H9 (cell line): ENCODE measurements at regions not wholly inside any gene's neighbourhood (a gene's known extent, or its start where the extent isn't known, plus 50 kb on each side); places are given as distances from the start of the nearest gene placed in this dataset.

Experiments
- DNase-seq: peaks from one replicate; pipeline ENCODE4 v3.0.0-alpha.2; 2017
- H2AFZ ChIP-seq: one replicate; pipeline ENCODE4 v1.6.1; 2013; ENCODE audit warnings: mild to moderate bottlenecking, low read length, control low read depth, moderate library complexity
- H2AK5ac ChIP-seq: 2 replicates; pipeline ENCODE4 v1.6.1; 2013; ENCODE audit warnings: low read length, control low read depth, mixed read lengths; ENCODE audit not compliant: insufficient read length
- H2BK120ac ChIP-seq: one replicate; pipeline ENCODE4 v1.6.1; 2013; ENCODE audit warnings: low read depth, mild to moderate bottlenecking, low read length, control low read depth, inconsistent platforms; ENCODE audit not compliant: poor library complexity, severe bottlenecking
- H2BK12ac ChIP-seq: 2 replicates; pipeline ENCODE4 v1.6.1; 2013; ENCODE audit warnings: low read length, control low read depth, mixed read lengths, low read depth; ENCODE audit not compliant: insufficient read length
- H2BK15ac ChIP-seq: 2 replicates; pipeline ENCODE4 v1.6.1; 2013; ENCODE audit warnings: low read depth, low read length, control low read depth
- H2BK20ac ChIP-seq: one replicate; pipeline ENCODE4 v1.6.1; 2013; ENCODE audit warnings: low read depth, mild to moderate bottlenecking, low read length, control low read depth, inconsistent platforms; ENCODE audit not compliant: poor library complexity, severe bottlenecking
- H2BK5ac ChIP-seq: 2 replicates; pipeline ENCODE4 v1.6.1; 2013; ENCODE audit warnings: low read length, control low read depth, mixed read lengths; ENCODE audit not compliant: insufficient read length
- H3K14ac ChIP-seq: 2 replicates; pipeline ENCODE4 v1.6.1; 2013; ENCODE audit warnings: low read length, control low read depth; ENCODE audit not compliant: insufficient read depth
- H3K18ac ChIP-seq: 2 replicates; pipeline ENCODE4 v1.6.1; 2013; ENCODE audit warnings: low read depth, mild to moderate bottlenecking, mixed read lengths, low read length, control low read depth; ENCODE audit not compliant: insufficient read length
- H3K23ac ChIP-seq: 2 replicates; pipeline ENCODE4 v1.6.1; 2013; ENCODE audit warnings: low read length, control low read depth, mixed read lengths, low read depth; ENCODE audit not compliant: insufficient read length
- H3K23me2 ChIP-seq: 2 replicates; pipeline ENCODE4 v1.6.1; 2013; ENCODE audit warnings: low read depth, mild to moderate bottlenecking, mixed read lengths, low read length, control low read depth; ENCODE audit not compliant: insufficient read length, poor library complexity, severe bottlenecking
- H3K27ac ChIP-seq: 2 replicates; pipeline ENCODE4 v1.5.1; 2013; ENCODE audit warnings: low read length, control low read depth, mixed read lengths, low read depth; ENCODE audit not compliant: insufficient read length
- H3K27me3 ChIP-seq: 2 replicates; pipeline ENCODE4 v1.6.1; 2013; ENCODE audit warnings: low read length, control low read depth, inconsistent platforms; ENCODE audit not compliant: insufficient read depth
- H3K4ac ChIP-seq: 2 replicates; pipeline ENCODE4 v1.6.1; 2013; ENCODE audit warnings: low read depth, mild to moderate bottlenecking, control low read depth, inconsistent platforms, low read length, moderate library complexity
- H3K4me1 ChIP-seq: 2 replicates; pipeline ENCODE4 v1.6.1; 2013; ENCODE audit warnings: low read length, control low read depth, inconsistent platforms; ENCODE audit not compliant: insufficient read depth
- H3K4me2 ChIP-seq: 2 replicates; pipeline ENCODE4 v1.6.1; 2013; ENCODE audit warnings: low read length, control low read depth, mixed read lengths; ENCODE audit not compliant: insufficient read length, insufficient read depth
- H3K56ac ChIP-seq: 2 replicates; pipeline ENCODE4 v1.6.1; 2013; ENCODE audit warnings: low read depth, mild to moderate bottlenecking, mixed read lengths, low read length, control low read depth; ENCODE audit not compliant: insufficient read length
- H3K79me1 ChIP-seq: 2 replicates; pipeline ENCODE4 v1.6.1; 2013; ENCODE audit warnings: low read depth, mild to moderate bottlenecking, moderate library complexity, low read length, control low read depth, inconsistent platforms; ENCODE audit not compliant: insufficient read depth, poor library complexity, severe bottlenecking
- H3K79me2 ChIP-seq: 2 replicates; pipeline ENCODE4 v1.6.1; 2013; ENCODE audit warnings: low read length, control low read depth, inconsistent platforms; ENCODE audit not compliant: insufficient read depth
- H3K9ac ChIP-seq: 2 replicates; pipeline ENCODE4 v1.6.1; 2013; ENCODE audit warnings: low read length, control low read depth, mixed read lengths; ENCODE audit not compliant: insufficient read length; ENCODE audit errors: extremely low read depth
- H3K9me3 ChIP-seq: one replicate; pipeline ENCODE4 v1.6.1; 2013; ENCODE audit warnings: low read depth, low read length, inconsistent platforms; ENCODE audit not compliant: control insufficient read depth
- H3T11ph ChIP-seq: one replicate; pipeline ENCODE4 v1.6.1; 2013; ENCODE audit warnings: mild to moderate bottlenecking, low read length, control low read depth, inconsistent platforms
- H4K20me1 ChIP-seq: one replicate; pipeline ENCODE4 v1.6.1; 2013; ENCODE audit not compliant: control insufficient read depth, insufficient read length, insufficient read depth
- H4K5ac ChIP-seq: 2 replicates; pipeline ENCODE4 v1.6.1; 2013; ENCODE audit warnings: low read depth, mild to moderate bottlenecking, mixed read lengths, low read length, control low read depth; ENCODE audit not compliant: insufficient read length
- H4K8ac ChIP-seq: replicated peaks from 2 replicates; pipeline ENCODE4 v1.6.1; 2013; ENCODE audit warnings: low read length, control low read depth, mixed read lengths, low read depth; ENCODE audit not compliant: insufficient read length
- H4K91ac ChIP-seq: 2 replicates; pipeline ENCODE4 v1.6.1; 2013; ENCODE audit warnings: low read depth, mild to moderate bottlenecking, moderate library complexity, mixed read lengths, low read length, control low read depth; ENCODE audit not compliant: insufficient read length
- H3K27ac Mint-ChIP-seq, 3 experiments: 2 replicates in 2 of 3; 3 replicates in 1 of 3; pipeline ENCODE4 v1.8.0; 2020 to 2021; ENCODE audit warnings: mixed read lengths in 3 of 3, mild to moderate bottlenecking in 1 of 3, moderate library complexity in 1 of 3
- H3K27me3 Mint-ChIP-seq: 2 replicates; pipeline ENCODE4 v1.8.0; 2021; ENCODE audit warnings: low read depth, mild to moderate bottlenecking, moderate library complexity, mixed read lengths
- H3K36me3 Mint-ChIP-seq, 3 experiments: 2 replicates in 2 of 3; 3 replicates in 1 of 3; pipeline ENCODE4 v1.8.0; 2020 to 2021; ENCODE audit warnings: low read depth in 3 of 3, mixed read lengths in 3 of 3; ENCODE audit not compliant: insufficient read depth in 1 of 3
- H3K4me1 Mint-ChIP-seq, 2 experiments: 2 replicates each; pipeline ENCODE4 v1.8.0; 2020; ENCODE audit warnings: mixed read lengths in 2 of 2
- H3K4me3 Mint-ChIP-seq, 2 experiments: 2 replicates in 1 of 2; 3 replicates in 1 of 2; pipeline ENCODE4 v1.8.0; 2020 to 2021; ENCODE audit warnings: mild to moderate bottlenecking in 2 of 2, mixed read lengths in 2 of 2, moderate library complexity in 1 of 2
- H3K9me3 Mint-ChIP-seq, 2 experiments: 2 replicates in 1 of 2; 3 replicates in 1 of 2; pipeline ENCODE4 v1.8.0; 2020; ENCODE audit warnings: mild to moderate bottlenecking in 2 of 2, mixed read lengths in 2 of 2, moderate library complexity in 1 of 2
- CTCF ChIP-seq: fragments of 200-600 bp; sonication (generic); conservative IDR thresholded peaks from 3 replicates; pipeline ENCODE4 v1.8.0; 2021; ENCODE audit warnings: antibody characterized with exemption, mild to moderate bottlenecking
- WGBS: extraction: QIAGEN DNeasy Blood & Tissue Kit; methylation state at CpG from one replicate; pipeline ENCODE4 v1.1.7; 2013; ENCODE audit warnings: missing lambda C conversion rate, low lambda C conversion rate, mixed read lengths; ENCODE audit not compliant: insufficient read length; ENCODE audit errors: extremely low coverage; 5-methylcytosine and 5-hydroxymethylcytosine counted together

GRCh38 chr6:100301731-100302130 is 163.0 kb downstream of the SIM1 start:
- Histone ChIP-seq H3K4ac (no peak overlapping the region), H3K79me2 (no peaks in the 10 kb centered on the region), H2BK5ac (no peak overlapping the region), H3K27me3 (no peaks in the 10 kb centered on the region), H3K27ac (no peak overlapping the region), H3K14ac (no peak overlapping the region), H2AFZ (no peak overlapping the region), H3K4me2 (no peak overlapping the region), H4K91ac (no peak overlapping the region), H3K23me2 (no peaks in the 10 kb centered on the region), H2BK20ac (no peak overlapping the region), H3K18ac (no peak overlapping the region), H3K4me1 (no peaks in the 10 kb centered on the region; the same call in 1 of the 2 replicates), H3K56ac (no peak overlapping the region), H3K23ac (no peak overlapping the region), H4K8ac (no peak overlapping the region), H2BK15ac (no peak overlapping the region), H3K9me3 (no peaks in the 10 kb centered on the region), H4K20me1 (no peaks in the 10 kb centered on the region), H2BK12ac (no peak overlapping the region), H3K79me1 (no peaks in the 10 kb centered on the region), H3K9ac (no peak overlapping the region), H2AK5ac (no peak overlapping the region), H4K5ac (no peak overlapping the region), H3T11ph (no peak overlapping the region), H2BK120ac (no peak overlapping the region)
- Mint-ChIP-seq H3K36me3 (no peaks in the 10 kb centered on the region), H3K27me3 (no peaks in the 10 kb centered on the region), H3K4me3 (no peak overlapping the region), H3K4me1 (peaks cover 17 to 30% of the 10 kb centered on the region in 2 experiments), H3K9me3 (no peaks in the 10 kb centered on the region), H3K27ac (peak overlapping the region in 1 of 3 experiments; percentile 23; a peak in 1 of 7 replicates)
- WGBS, result no CpG with 5 or more reads among the region's 2 CpGs
- DNase-seq, result no peak
- TF ChIP-seq CTCF, result no peak
